ENCODE measurements at regions not wholly inside any gene's neighbourhood (a gene's known extent, or its start where the extent isn't known, plus 50 kb on each side); places are given as distances from the start of the nearest gene placed in this dataset.

- no peaks in the 10 kb centered on the region for H3K4me1 ChIP-seq
- H3K36me3 ChIP-seq: no peaks in the 10 kb centered on the region
- no peak overlapping the region for H3K4me3 ChIP-seq
- no peak for TF ChIP-seq CTCF (IDR thresholded peaks at IDR 0.05; ENCODE audit: borderline replicate concordance)
- intact Hi-C loops (cut with micrococcal nuclease): no loop called here
- no peak for DNase-seq
- no peak overlapping the region for H3K27ac ChIP-seq (replicated peaks)
- H3K27me3 ChIP-seq (ENCODE audit: low read depth): no peaks in the 10 kb centered on the region
- no peaks in the 10 kb centered on the region for H3K9me3 ChIP-seq (replicated peaks)
These were observed 680.5 kb upstream of the ADAMTS5 start for GRCh38 chr21:27647401-27647800.

GRCh38 chr21:27646691-27647090 is 679.8 kb upstream of the ADAMTS5 start:
- no peak overlapping the region for H3K4me3 ChIP-seq
- TF ChIP-seq CTCF (IDR thresholded peaks at IDR 0.05; ENCODE audit: borderline replicate concordance): no peak
- no peaks in the 10 kb centered on the region for H3K27me3 ChIP-seq (ENCODE audit: low read depth)
- H3K27ac ChIP-seq (replicated peaks): no peak overlapping the region
- no peaks in the 10 kb centered on the region for H3K36me3 ChIP-seq
- no peaks in the 10 kb centered on the region for H3K4me1 ChIP-seq
- intact Hi-C loops (cut with micrococcal nuclease): no loop called here
- H3K9me3 ChIP-seq (replicated peaks): no peaks in the 10 kb centered on the region
- no peak for DNase-seq

DNA sequence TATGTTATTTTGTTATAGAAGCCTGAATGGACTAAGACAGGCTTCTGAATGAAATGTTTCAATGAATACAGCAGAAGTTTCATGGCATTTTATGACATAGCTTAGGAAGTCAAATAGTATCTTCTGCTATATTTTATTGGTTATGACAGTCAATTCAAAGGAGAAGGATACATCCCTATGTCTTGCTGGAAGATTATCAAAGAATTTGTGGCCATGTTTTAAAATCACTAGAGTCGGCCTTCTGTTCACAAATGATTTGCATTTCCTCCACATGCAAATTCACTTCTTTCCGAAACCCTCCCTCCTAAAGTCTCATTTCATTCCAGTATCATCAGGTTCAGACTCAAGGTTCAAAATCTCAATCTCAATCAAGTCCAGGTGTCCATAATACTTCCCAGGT is 679.2 kb upstream of the ADAMTS5 start:
- H3K27ac ChIP-seq (replicated peaks): no peak overlapping the region
- H3K4me3 ChIP-seq: no peak overlapping the region
- H3K27me3 ChIP-seq (ENCODE audit: low read depth): no peaks in the 10 kb centered on the region
- no peak for TF ChIP-seq CTCF (IDR thresholded peaks at IDR 0.05; ENCODE audit: borderline replicate concordance)
- no peaks in the 10 kb centered on the region for H3K9me3 ChIP-seq (replicated peaks)
- intact Hi-C loops (cut with micrococcal nuclease): no loop called here
- no peaks in the 10 kb centered on the region for H3K36me3 ChIP-seq
- DNase-seq: no peak
- H3K4me1 ChIP-seq: no peaks in the 10 kb centered on the region

DNA sequence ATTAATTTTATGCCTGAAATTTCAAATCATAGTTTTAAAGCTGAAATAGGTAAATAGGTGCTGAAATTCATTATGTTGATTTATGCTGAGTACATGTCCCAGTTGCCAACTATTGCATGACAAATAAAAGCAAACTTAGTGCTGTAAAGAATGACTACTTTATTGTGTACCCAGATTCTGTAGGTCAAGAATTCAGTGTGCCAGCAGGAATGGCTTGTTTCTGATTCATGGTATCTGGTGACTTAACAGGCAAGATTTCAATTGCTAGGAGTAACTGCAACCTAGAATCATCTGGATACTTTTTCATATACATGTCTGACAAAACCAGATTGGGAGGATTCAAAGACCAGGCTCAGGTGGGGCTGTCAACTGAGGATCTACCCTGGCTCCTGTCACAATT is 678.4 kb upstream of the ADAMTS5 start:
- Histone ChIP-seq H3K27me3 (ENCODE audit: low read depth) (no peaks in the 10 kb centered on the region), H3K27ac (replicated peaks) (no peak overlapping the region), H3K4me1 (no peaks in the 10 kb centered on the region), H3K4me3 (no peak overlapping the region), H3K9me3 (replicated peaks) (no peaks in the 10 kb centered on the region), H3K36me3 (no peaks in the 10 kb centered on the region)
- no peak for TF ChIP-seq CTCF (IDR thresholded peaks at IDR 0.05; ENCODE audit: borderline replicate concordance)
- DNase-seq: no peak
- intact Hi-C loops (cut with micrococcal nuclease): no loop called here

GRCh38 chr21:27643326-27643725 is 676.4 kb upstream of the ADAMTS5 start:
- intact Hi-C loops (cut with micrococcal nuclease): no loop called here
- no peak overlapping the region for H3K27ac ChIP-seq (replicated peaks)
- no peak for DNase-seq
- no peaks in the 10 kb centered on the region for H3K36me3 ChIP-seq
- H3K4me1 ChIP-seq: no peaks in the 10 kb centered on the region
- no peaks in the 10 kb centered on the region for H3K9me3 ChIP-seq (replicated peaks)
- H3K4me3 ChIP-seq: no peak overlapping the region
- no peaks in the 10 kb centered on the region for H3K27me3 ChIP-seq (ENCODE audit: low read depth)
- TF ChIP-seq CTCF (IDR thresholded peaks at IDR 0.05; ENCODE audit: borderline replicate concordance): no peak

- H3K27ac ChIP-seq (replicated peaks): no peak overlapping the region
- no peaks in the 10 kb centered on the region for H3K9me3 ChIP-seq (replicated peaks)
- H3K4me1 ChIP-seq: no peaks in the 10 kb centered on the region
- H3K4me3 ChIP-seq: no peak overlapping the region
- H3K36me3 ChIP-seq: no peaks in the 10 kb centered on the region
- intact Hi-C loops (cut with micrococcal nuclease): no loop called here
- DNase-seq: no peak
- no peaks in the 10 kb centered on the region for H3K27me3 ChIP-seq (ENCODE audit: low read depth)
- no peak for TF ChIP-seq CTCF (IDR thresholded peaks at IDR 0.05; ENCODE audit: borderline replicate concordance)
These were observed 672.4 kb upstream of the ADAMTS5 start for GRCh38 chr21:27639286-27639685.

All from left ventricle myocardium inferior (tissue), 1 donor.